ENCODE measurements at regions not wholly inside any gene's neighbourhood (a gene's known extent, or its start where the extent isn't known, plus 50 kb on each side); places are given as distances from the start of the nearest gene placed in this dataset.

DNA sequence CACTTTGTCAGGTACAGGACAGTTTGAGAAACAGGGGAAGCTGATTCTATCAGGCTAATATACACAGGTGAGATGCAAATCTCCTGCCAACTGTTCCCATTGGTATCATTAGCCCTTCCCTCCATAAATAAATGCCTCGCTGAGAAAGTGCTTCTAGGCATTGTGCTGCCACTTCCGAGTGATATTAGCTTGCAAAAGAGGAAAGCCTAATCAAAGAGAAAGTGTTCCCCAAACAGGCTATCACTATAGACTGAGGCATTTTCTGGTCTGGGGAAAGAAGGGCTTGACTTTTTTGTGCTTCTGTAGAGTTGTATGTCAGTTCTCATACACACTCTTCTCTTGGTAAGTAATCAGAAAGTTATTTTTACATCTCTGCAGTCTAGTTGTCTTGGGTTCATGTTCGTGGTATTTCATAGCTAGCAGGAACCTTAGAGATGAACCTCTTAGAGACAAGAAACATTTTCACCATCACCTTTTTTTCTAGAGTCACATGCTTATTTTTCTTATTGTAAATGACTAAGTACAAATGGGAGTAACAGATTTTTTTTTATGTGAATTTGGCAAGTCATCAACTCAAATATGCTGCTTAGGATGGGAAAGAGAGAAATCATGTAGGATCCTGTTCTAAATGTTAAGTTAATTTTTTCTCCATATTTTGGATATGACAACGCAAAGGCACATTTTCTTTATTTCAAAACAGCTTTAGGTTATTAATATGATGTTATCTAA is 1009.8 kb downstream of the ADGRL3 start:
- TF ChIP-seq POLR2AphosphoS5 (IDR thresholded peaks at IDR 0.05) (no peak), POLR2A (IDR thresholded peaks at IDR 0.05) (no peak), EP300 (IDR thresholded peaks at IDR 0.05; ENCODE audit: low read depth) (no peak)
- TF ChIP-seq, protein P1, sequence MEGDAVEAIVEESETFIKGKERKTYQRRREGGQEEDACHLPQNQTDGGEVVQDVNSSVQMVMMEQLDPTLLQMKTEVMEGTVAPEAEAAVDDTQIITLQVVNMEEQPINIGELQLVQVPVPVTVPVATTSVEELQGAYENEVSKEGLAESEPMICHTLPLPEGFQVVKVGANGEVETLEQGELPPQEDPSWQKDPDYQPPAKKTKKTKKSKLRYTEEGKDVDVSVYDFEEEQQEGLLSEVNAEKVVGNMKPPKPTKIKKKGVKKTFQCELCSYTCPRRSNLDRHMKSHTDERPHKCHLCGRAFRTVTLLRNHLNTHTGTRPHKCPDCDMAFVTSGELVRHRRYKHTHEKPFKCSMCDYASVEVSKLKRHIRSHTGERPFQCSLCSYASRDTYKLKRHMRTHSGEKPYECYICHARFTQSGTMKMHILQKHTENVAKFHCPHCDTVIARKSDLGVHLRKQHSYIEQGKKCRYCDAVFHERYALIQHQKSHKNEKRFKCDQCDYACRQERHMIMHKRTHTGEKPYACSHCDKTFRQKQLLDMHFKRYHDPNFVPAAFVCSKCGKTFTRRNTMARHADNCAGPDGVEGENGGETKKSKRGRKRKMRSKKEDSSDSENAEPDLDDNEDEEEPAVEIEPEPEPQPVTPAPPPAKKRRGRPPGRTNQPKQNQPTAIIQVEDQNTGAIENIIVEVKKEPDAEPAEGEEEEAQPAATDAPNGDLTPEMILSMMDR (IDR thresholded peaks at IDR 0.05), result no peak
